Common myeloid progenitor, CD34-positive (primary cell): ENCODE measurements at regions not wholly inside any gene's neighbourhood (a gene's known extent, or its start where the extent isn't known, plus 50 kb on each side); places are given as distances from the start of the nearest gene placed in this dataset.

Experiments
- CTCF ChIA-PET: fragments of 350-600 bp; sonication (Branson Sonifier 250); formaldehyde crosslinking; loops from one replicate; lab custom pipeline; 2021; ENCODE audit warnings: antibody characterized with exemption; lab: Charles Lee
- POLR2A ChIA-PET: fragments of 350-600 bp; sonication (Branson Sonifier 250); formaldehyde crosslinking; loops from one replicate; lab custom pipeline; 2021; ENCODE audit warnings: antibody characterized with exemption; lab: Charles Lee
- DNase-seq, 3 donors: peaks; one replicate each; pipeline versions ENCODE4 v3.0.0 to v3.0.0-alpha.2; 2013
- H3K27ac ChIP-seq, 2 experiments: 1 replicate in 1 of 2; 2 replicates in 1 of 2; pipeline ENCODE4 v1.7.0; 2013; ENCODE audit warnings: inconsistent platforms in 2 of 2, low read length in 2 of 2, mild to moderate bottlenecking in 2 of 2, low read depth in 1 of 2, moderate library complexity in 1 of 2; ENCODE audit not compliant: severe bottlenecking in 2 of 2, insufficient read depth in 1 of 2, poor library complexity in 1 of 2
- H3K27me3 ChIP-seq, 5 experiments: replicated peaks in 2 of 5; 1 replicate in 3 of 5; 2 replicates in 2 of 5; pipeline versions ENCODE4 v1.6.1 to v1.7.0; 2013; ENCODE audit warnings: low read length in 4 of 5, mild to moderate bottlenecking in 2 of 5, moderate library complexity in 2 of 5, inconsistent platforms in 1 of 5; ENCODE audit not compliant: insufficient read depth in 5 of 5, control insufficient read depth in 4 of 5
- H3K36me3 ChIP-seq, 4 experiments: 1 replicate in 2 of 4; 2 replicates in 2 of 4; pipeline versions ENCODE4 v1.6.1 to v1.7.0; 2013; ENCODE audit warnings: low read length in 3 of 4, control low read depth in 1 of 4, mild to moderate bottlenecking in 1 of 4; ENCODE audit not compliant: control insufficient read depth in 4 of 4, insufficient read depth in 4 of 4
- H3K4me1 ChIP-seq, 4 experiments: 1 replicate in 3 of 4; 2 replicates in 1 of 4; pipeline versions ENCODE4 v1.6.1 to v1.7.1; 2013; ENCODE audit warnings: low read length in 3 of 4, mild to moderate bottlenecking in 3 of 4, control low read depth in 1 of 4, inconsistent platforms in 1 of 4, moderate library complexity in 1 of 4; ENCODE audit not compliant: control insufficient read depth in 4 of 4, insufficient read depth in 4 of 4; ENCODE audit errors: control extremely low read depth in 1 of 4
- H3K4me3 ChIP-seq, 7 experiments: 1 replicate in 4 of 7; 2 replicates in 3 of 7; pipeline versions ENCODE4 v1.5.1 to v1.7.0; 2013; ENCODE audit warnings: mild to moderate bottlenecking in 7 of 7, low read length in 6 of 7, moderate library complexity in 6 of 7, inconsistent platforms in 2 of 7, low read depth in 2 of 7, control low read depth in 1 of 7; ENCODE audit not compliant: insufficient read depth in 4 of 7, control insufficient read depth in 1 of 7; ENCODE audit errors: extremely low read depth in 1 of 7
- H3K9me3 ChIP-seq, 5 experiments: 1 replicate in 4 of 5; 2 replicates in 1 of 5; pipeline versions ENCODE4 v1.6.1 to v1.7.1; 2013; ENCODE audit warnings: low read length in 4 of 5, mild to moderate bottlenecking in 2 of 5, inconsistent platforms in 1 of 5, low read depth in 1 of 5, moderate library complexity in 1 of 5; ENCODE audit not compliant: control insufficient read depth in 4 of 5, insufficient read depth in 2 of 5; ENCODE audit errors: control extremely low read depth in 1 of 5
- WGBS: methylation state at CpG from one replicate; pipeline ENCODE4 v1.1.5; 2013; ENCODE audit not compliant: insufficient coverage; 5-methylcytosine and 5-hydroxymethylcytosine counted together

GRCh38 chr21:39097335-39097861 is 85.9 kb downstream of the PSMG1 start:
- Histone ChIP-seq H3K4me3 (no peak overlapping the region), H3K36me3 (no peaks in the 10 kb centered on the region), H3K9me3 (peaks cover 0 to 4% (median 0%) of the 10 kb centered on the region in 5 experiments), H3K27ac (no peak overlapping the region), H3K27me3 (no peaks in the 10 kb centered on the region), H3K4me1 (peaks cover 3 to 49% (median 33%) of the 10 kb centered on the region in 4 experiments)
- WGBS, result 75% methylated on average over 13 of the region's 13 CpGs
- DNase-seq, result peak in 2 of 3 donors; percentile 53 to 72
- ChIA-PET POLR2A (no interaction called here), CTCF (interaction anchor here (2.3 kb wide), 1 partner anchor 9 kb away, joined by 17 read pairs; no protein-coding TSS in a partner anchor)

- ChIA-PET POLR2A (no interaction called here), CTCF (interaction anchor here (2.3 kb wide), 1 partner anchor 9 kb away, joined by 17 read pairs; no protein-coding TSS in a partner anchor)
- H3K27ac ChIP-seq, result no peak overlapping the region
- peaks cover 0 to 4% (median 0%) of the 10 kb centered on the region in 5 experiments for H3K9me3 ChIP-seq
- H3K36me3 ChIP-seq, result no peaks in the 10 kb centered on the region
- no peak overlapping the region for H3K4me3 ChIP-seq
- peaks cover 3 to 49% (median 33%) of the 10 kb centered on the region in 4 experiments for H3K4me1 ChIP-seq
- no peak for DNase-seq
- 84% methylated on average over 4 of the region's 8 CpGs for WGBS
- no peaks in the 10 kb centered on the region for H3K27me3 ChIP-seq
Observed at GRCh38 chr21:39096754-39097153, 86.5 kb downstream of the PSMG1 start.

- ChIA-PET POLR2A (no interaction called here), CTCF (interaction anchor here (0.6 to 2.3 kb wide), 5 partner anchors 10 to 112 kb away, joined by 3 to 17 read pairs (median 3); no protein-coding TSS in a partner anchor)
- Histone ChIP-seq H3K9me3 (peaks cover 0 to 4% (median 0%) of the 10 kb centered on the region in 5 experiments), H3K36me3 (no peaks in the 10 kb centered on the region), H3K4me3 (no peak overlapping the region), H3K27me3 (no peaks in the 10 kb centered on the region), H3K27ac (no peak overlapping the region), H3K4me1 (peaks cover 3 to 49% (median 33%) of the 10 kb centered on the region in 4 experiments)
- DNase-seq, result peak in 1 of 3 donors; percentile 5
- WGBS, result 44% methylated on average over 7 of the region's 7 CpGs
Observed at GRCh38 chr21:39095681-39096080, 87.6 kb downstream of the PSMG1 start.

GRCh38 chr21:39094847-39095579 is 88.2 kb downstream of the PSMG1 start:
- DNase-seq, result peak; percentile 52 to 74 (median 70)
- Histone ChIP-seq H3K4me3 (no peak overlapping the region), H3K36me3 (no peaks in the 10 kb centered on the region), H3K4me1 (peaks cover 3 to 49% (median 34%) of the 10 kb centered on the region in 4 experiments), H3K9me3 (peaks cover 0 to 4% (median 0%) of the 10 kb centered on the region in 5 experiments), H3K27ac (no peak overlapping the region), H3K27me3 (no peaks in the 10 kb centered on the region)
- POLR2A ChIA-PET, result no interaction called here
- CTCF ChIA-PET, result interaction anchor here (0.6 to 2.3 kb wide), 7 partner anchors 11 to 111 kb away, joined by 3 to 17 read pairs (median 3); no protein-coding TSS in a partner anchor
- 60% methylated on average over 7 of the region's 11 CpGs for WGBS

GRCh38 chr21:39094087-39094780 is 89.0 kb downstream of the PSMG1 start:
- POLR2A ChIA-PET, result no interaction called here
- Histone ChIP-seq H3K4me3 (peak overlapping the region in 1 of 7 experiments; percentile 13), H3K27me3 (no peaks in the 10 kb centered on the region), H3K27ac (no peak overlapping the region), H3K9me3 (no peaks in the 10 kb centered on the region), H3K4me1 (peaks cover 3 to 49% (median 34%) of the 10 kb centered on the region in 4 experiments), H3K36me3 (no peaks in the 10 kb centered on the region)
- CTCF ChIA-PET, result interaction anchor here (0.7 to 1.4 kb wide), 3 partner anchors 26 to 47 kb away, joined by 3 to 5 read pairs (median 3); no protein-coding TSS in a partner anchor
- WGBS, result 44% methylated on average over 11 of the region's 11 CpGs
- peak; percentile 21 to 52 (median 50) for DNase-seq

- no peak overlapping the region for H3K4me3 ChIP-seq
- CTCF ChIA-PET, result interaction anchor here (0.6 to 1.4 kb wide), 3 partner anchors 43 to 679 kb away, joined by 3 to 5 read pairs (median 3); no protein-coding TSS in a partner anchor
- DNase-seq, result no peak
- POLR2A ChIA-PET, result no interaction called here
- peaks cover 3 to 49% (median 34%) of the 10 kb centered on the region in 4 experiments for H3K4me1 ChIP-seq
- H3K27me3 ChIP-seq, result no peaks in the 10 kb centered on the region
- H3K36me3 ChIP-seq, result no peaks in the 10 kb centered on the region
- H3K9me3 ChIP-seq, result no peaks in the 10 kb centered on the region
- no peak overlapping the region for H3K27ac ChIP-seq
- 95% methylated on average over 15 of the region's 17 CpGs for WGBS
Observed at GRCh38 chr21:39093526-39093925, 89.7 kb downstream of the PSMG1 start.
